Epidermal melanocyte (primary cell): ENCODE measurements at regions not wholly inside any gene's neighbourhood (a gene's known extent, or its start where the extent isn't known, plus 50 kb on each side); places are given as distances from the start of the nearest gene placed in this dataset.
"Not testable (repeated sequence)": the region's sequence is repeated elsewhere in the genome, so short reads cannot be mapped to it uniquely, and the experiment has no call there.

ENCODE experiments used
- DNase-seq: peaks from one replicate; pipeline ENCODE4 v3.0.0; 2011; ENCODE audit warnings: low spot score; ENCODE audit not compliant: insufficient read length

GRCh38 chr15:79602731-79603130 lies 170.6 kb downstream of the MINAR1 start:
- no peak for DNase-seq

DNA sequence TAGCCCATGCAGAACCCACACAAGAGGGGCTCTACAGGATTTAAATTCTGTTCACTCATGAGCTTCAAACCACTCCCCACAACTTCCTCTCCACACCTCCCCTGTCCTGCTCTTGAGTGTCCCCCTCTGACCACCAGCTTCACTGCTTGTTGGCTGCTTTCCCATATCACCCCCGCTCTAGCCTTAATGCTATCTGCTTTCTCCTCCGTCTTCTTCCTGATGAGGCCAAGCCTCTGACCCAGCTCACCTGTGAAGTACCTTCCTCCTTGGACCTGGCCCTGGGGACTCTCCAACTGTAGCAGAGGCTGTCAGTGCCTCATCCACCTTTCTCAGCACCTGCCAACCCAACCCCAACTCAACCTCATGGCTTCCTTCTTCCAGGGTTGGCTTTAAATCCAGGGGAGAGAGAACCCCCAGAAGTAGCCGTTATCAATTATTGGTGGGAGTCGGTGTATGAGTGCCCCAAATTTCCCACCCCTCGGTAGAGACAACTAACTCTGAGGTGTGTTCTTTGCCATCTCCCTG lies 174.8 kb downstream of the MINAR1 start:
- no peak for DNase-seq

DNA sequence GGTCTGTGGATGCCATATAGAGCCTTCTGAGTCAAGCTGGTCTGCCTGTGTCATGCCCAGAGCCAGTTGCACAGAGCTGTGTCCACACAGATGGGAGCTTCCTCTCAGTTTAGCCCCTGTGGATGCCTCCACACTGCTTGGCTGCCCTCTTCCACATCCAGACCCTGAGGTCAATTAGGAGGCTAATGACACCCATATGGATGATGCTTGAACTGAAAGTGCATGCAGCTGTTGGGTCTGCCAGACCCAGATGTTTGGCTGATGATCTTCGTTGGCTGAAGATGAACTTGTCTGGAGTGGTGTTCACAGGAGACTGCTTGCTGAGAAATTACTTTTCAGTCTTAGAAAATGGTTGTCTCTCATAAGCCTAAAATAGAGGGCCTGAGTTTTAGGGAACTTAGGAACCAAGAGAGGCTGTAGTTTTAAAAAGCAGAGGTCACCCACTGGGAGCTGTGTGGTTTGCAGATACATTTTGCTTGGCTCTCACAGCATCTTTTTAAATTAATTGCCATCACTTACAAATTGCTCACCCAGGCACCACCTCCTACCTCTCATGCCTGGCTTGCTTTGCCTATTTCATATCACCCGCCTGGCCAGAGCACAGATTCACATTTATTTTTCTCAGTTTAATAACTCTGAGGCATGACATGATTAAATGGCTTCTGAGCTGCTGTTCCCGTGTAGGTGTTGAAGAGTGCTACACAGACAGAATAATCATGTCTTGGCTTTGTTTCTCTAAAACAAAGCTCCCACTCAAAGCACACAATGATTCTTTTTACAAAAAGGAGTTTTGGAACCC lies 176.1 kb downstream of the MINAR1 start:
- no peak for DNase-seq

DNA sequence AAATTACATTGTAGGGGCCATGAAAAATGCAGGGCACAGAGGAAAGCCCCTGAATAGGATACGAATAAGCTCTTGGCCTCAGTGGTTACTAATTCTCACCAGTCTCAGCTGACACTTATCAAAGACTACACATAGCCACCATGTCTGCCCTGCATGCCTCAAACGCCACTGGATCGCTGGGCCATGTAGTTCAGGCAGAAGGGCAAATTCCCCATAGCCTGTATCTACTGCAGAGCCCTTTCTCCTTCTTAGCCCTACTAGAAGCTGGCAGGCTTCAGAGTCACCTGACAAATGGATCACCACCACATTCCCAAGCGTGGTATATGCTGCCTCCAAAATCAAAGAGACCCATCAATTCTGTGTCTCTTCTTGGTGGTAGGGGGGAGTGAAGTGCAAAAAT lies 177.4 kb downstream of the MINAR1 start:
- DNase-seq, result no peak

- DNase-seq, result no peak
Observed at GRCh38 chr15:79610021-79610420, 177.9 kb downstream of the MINAR1 start.

- no peak for DNase-seq
Observed at GRCh38 chr15:79615754-79616153, 183.6 kb downstream of the MINAR1 start.

- no peak for DNase-seq
Observed at GRCh38 chr15:79617071-79617470, 184.9 kb downstream of the MINAR1 start.

DNA sequence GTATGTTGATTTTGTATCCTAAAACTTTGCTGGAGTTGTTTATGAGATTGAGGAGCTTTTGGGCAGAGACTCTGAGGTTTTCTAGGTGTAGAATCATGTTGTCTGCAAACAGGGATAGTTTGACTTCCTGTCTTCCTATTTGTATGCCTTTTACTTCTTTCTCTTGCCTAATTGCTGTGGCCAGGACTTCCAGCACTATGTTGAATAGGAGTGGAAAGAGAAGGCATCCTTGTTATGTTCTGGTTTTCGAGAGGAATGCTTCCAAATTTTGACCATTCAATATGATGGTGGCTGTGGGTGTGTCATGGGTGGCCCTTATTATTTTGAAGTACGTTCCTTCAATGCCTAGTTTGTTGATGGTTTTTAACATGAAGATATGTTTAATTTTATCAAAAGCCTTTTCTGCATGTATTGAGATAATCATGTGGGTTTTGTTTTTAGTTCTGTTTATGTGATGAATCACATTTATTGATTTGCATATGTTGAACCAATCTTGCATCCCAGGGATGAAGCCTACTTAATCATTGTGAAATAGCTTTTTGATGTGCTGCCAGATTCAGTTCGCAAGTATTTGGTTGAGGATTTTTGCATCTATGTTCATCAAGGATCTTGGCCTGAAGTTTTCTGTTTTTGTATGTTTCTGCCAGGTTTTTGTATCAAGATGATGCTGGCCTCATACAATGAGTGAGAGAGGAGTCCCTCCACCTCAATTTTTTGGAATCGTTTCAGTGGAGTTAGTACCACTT lies 188.1 kb downstream of the MINAR1 start:
- DNase-seq, result no peak

DNA sequence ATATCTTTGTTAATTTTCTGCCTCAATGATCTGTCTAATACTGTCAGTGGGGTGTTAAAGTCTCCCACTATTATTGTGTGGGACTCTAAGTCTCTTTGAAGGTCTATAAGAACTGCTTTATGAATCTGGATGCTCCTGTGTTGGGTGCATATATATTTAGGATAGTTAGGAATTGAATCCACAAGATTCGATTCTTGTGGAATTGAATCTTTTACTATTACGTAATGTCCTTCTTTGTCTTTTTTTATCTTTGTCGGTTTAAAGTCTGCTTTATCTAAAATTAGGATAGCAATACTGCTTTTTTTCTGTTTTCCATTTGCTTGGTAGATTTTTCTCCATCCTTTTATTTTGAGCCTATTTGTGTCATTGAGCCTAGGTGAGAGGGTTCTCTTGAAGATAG lies 189.7 kb downstream of the MINAR1 start:
- DNase-seq, result not testable (repeated sequence)

GRCh38 chr15:79623488-79623887 lies 191.4 kb downstream of the MINAR1 start:
- DNase-seq, result no peak

DNA sequence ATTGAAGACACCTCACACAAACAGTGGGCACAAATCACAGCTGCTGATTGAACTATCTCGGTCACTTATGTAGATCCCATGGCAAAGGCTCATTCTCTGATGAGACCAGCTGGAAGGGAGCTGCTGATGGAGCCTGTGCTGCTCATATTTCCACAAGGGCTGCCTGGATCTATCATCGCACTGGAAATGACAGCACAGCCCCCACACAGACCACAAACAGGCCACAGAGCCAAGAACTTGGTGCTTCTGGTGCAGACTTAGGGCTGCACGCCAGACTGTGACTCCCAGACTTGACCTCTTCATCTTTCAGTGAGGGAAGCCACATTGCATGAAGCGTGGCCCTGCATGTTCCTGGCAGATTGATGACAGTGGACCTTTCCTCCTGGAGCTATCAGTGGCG lies 197.6 kb downstream of the MINAR1 start:
- DNase-seq, result no peak

DNA sequence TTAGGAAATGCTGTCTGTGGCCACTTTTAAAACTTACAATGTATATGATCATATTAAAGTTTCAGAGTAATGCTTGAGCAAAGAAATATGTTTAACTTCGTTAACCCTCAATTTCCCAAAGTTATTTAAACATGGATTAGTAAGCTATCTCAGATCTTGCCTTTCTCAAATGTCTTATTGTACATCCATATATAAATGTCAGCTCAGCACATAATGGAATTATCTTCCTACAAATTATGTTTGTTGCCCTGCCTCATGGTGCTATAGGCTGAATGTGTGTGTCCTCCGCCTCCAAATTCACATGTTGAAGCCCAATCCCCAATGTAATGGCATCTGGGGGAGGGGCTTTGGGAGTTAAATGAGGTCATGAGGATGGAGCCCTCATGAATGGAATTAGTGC lies 200.3 kb downstream of the MINAR1 start:
- no peak for DNase-seq

DNA sequence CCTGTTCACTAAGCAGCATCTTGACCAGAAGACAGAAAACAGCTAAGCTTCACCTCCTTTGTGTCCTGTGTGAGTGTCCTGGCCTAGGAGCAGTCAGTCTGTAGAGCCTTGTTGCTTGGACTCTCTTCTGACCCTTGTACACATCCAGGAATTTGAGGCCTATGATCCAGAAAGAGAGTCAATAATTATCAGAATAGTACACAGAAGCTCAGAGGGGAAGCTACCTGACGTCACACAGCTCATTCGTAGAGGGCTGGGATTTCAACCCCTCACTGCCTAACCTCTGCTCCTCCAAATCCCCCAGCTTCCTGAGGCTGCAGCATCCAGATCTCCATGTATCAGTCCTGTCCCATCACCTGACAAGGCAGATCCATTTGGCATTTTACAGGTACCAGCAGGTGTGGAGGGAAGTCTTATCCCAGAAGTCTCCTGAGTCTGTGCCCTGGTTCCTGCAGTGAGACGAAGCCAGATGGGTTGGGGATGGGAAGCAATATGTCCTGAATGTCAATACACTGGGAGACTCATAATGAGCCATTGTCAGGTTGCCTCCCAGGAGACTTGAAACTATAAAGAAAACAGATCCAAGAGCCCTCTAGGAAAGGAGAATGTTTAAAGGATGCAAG lies 203.1 kb downstream of the MINAR1 start:
- DNase-seq, result no peak

DNA sequence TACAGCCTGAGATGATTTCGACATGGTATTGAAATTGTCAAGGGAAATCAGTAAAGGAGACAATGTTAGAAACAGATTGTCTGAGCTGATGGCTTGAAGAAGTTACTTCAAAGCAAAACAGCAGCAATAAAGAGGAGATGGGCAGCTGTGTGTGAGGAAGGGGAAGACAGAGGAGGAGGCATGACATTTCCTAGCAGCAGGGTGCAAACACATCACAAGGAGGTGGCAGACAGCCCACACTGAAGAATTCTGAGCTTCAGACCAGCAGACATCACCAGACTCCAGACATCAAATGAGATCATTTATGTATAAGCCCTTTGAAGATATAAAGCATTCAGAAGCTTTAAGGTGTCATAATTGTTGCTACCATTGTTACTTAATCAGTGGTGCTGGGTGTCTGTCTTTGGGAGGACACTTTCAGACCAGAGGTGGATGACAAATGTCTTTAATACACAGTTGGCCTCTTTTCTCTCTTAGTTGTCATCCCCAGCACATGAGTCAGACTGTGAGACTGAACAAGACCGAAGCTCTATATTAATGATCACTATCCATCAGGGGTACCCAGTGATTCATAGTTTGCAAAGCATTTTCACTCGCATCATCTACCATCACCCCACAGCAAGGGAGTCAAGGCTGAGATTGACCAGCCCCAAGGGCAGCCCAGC lies 203.9 kb downstream of the MINAR1 start:
- DNase-seq, result no peak

GRCh38 chr15:79640206-79640605 lies 208.1 kb downstream of the MINAR1 start:
- no peak for DNase-seq

DNA sequence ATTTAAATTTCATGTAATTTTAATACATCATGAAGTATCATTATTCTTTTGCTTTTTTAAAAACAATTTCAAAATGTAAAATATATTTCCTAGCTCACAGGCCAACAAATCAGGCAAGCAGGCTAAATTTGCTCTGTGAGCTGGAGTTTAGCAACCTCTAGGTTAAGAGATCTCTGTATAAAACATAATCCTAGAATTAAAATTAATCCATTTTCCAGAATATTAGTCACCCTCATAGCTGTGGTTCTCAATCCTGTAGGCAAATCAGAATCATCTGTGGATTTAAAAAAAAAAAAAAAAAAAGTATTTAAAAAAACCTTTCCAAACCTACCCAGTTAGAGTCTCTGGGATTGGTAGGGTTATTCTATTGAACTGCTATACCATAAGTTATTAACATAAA lies 209.7 kb downstream of the MINAR1 start:
- DNase-seq, result no peak

GRCh38 chr15:79643393-79643792 lies 211.3 kb downstream of the MINAR1 start:
- no peak for DNase-seq

DNA sequence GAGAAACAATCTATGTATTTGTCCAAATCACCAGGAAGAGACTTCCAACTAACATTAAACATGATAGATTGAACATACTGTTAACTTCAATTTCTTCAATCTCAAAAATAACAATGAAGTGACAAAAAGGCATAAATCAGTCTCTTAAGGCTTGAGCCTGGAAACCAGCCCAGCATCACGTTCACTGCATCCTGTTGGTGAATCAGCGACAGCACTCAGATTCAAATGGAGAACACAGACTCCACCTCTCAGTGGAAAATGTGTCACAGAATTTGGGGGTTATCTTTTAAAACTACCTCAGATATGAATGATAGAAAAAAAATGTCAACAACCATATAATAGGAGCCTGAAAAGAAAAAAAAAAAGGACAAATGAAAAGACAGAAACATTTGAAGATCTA lies 212.0 kb downstream of the MINAR1 start:
- no peak for DNase-seq

- DNase-seq, result not testable (repeated sequence)
Observed at GRCh38 chr15:79652972-79653371, 220.8 kb downstream of the MINAR1 start.

- DNase-seq, result no peak
Observed at GRCh38 chr15:79653533-79653932, 221.4 kb downstream of the MINAR1 start.

GRCh38 chr15:79656151-79657000 lies 224.2 kb downstream of the MINAR1 start:
- DNase-seq, result no peak
